ENCODE measurements at regions not wholly inside any gene's neighbourhood (a gene's known extent, or its start where the extent isn't known, plus 50 kb on each side); places are given as distances from the start of the nearest gene placed in this dataset.

GRCh38 chr7:68581417-68581816, 1016.9 kb upstream of the AUTS2 start:
- Histone ChIP-seq H4K8ac (ENCODE audit: extremely low read depth, insufficient read depth, low read length) (no peak overlapping the region), H3K4me2 (ENCODE audit: insufficient read depth in 1 of 2, low read depth in 2 of 2, low read length in 2 of 2) (no peak overlapping the region), H3K18ac (ENCODE audit: extremely low read depth, low read length) (no peak overlapping the region), H3K27ac (ENCODE audit: low read depth, low read length) (no peak overlapping the region), H2BK5ac (ENCODE audit: low read depth, low read length) (no peak overlapping the region), H2BK12ac (ENCODE audit: low read depth, low read length) (no peak overlapping the region), H3K9ac (replicated peaks in 1 of 4; ENCODE audit: extremely low read depth in 1 of 4, low read depth in 3 of 4, low read length in 3 of 4) (no peak overlapping the region), H3K14ac (ENCODE audit: insufficient read length) (no peak overlapping the region), H3K56ac (replicated peaks; ENCODE audit: insufficient read length, low read depth, low read length) (no peak overlapping the region), H3K4me1 (replicated peaks in 1 of 4; ENCODE audit: control insufficient read depth in 3 of 4, insufficient read depth in 4 of 4, low read length in 3 of 4) (no peaks in the 10 kb centered on the region), H3K4me3 (ENCODE audit: extremely low read depth in 1 of 4, insufficient read depth in 2 of 4, low read depth in 3 of 4, low read length in 4 of 4) (no peak overlapping the region), H4K20me1 (replicated peaks in 1 of 2; ENCODE audit: control insufficient read depth in 1 of 2, insufficient read depth in 2 of 2, low read length in 2 of 2) (no peaks in the 10 kb centered on the region), H2AFZ (ENCODE audit: low read length) (no peak overlapping the region), H2BK120ac (replicated peaks; ENCODE audit: low read depth, low read length) (no peak overlapping the region), H3K79me1 (ENCODE audit: low read depth, low read length) (no peaks in the 10 kb centered on the region), H3K23ac (ENCODE audit: insufficient read length) (no peak overlapping the region), H4K91ac (replicated peaks; ENCODE audit: insufficient read length, low read length) (no peak overlapping the region), H4K5ac (ENCODE audit: insufficient read length, low read depth, low read length) (no peak overlapping the region), H3K27me3 (replicated peaks in 1 of 4; ENCODE audit: control insufficient read depth in 3 of 4, extremely low read depth in 1 of 4, insufficient read depth in 3 of 4, low read length in 3 of 4) (no peaks in the 10 kb centered on the region), H2AK5ac (ENCODE audit: low read depth, low read length) (no peak overlapping the region), H2BK15ac (ENCODE audit: low read length) (no peak overlapping the region), H3K79me2 (ENCODE audit: control insufficient read depth in 1 of 2, insufficient read depth in 2 of 2, low read length in 2 of 2) (no peaks in the 10 kb centered on the region), H3K36me3 (ENCODE audit: control insufficient read depth in 2 of 4, insufficient read depth in 4 of 4, low read length in 3 of 4) (no peaks in the 10 kb centered on the region), H3K23me2 (ENCODE audit: low read depth, low read length) (peaks cover 1% of the 10 kb centered on the region; the same call in 1 of the 2 replicates), H2BK20ac (ENCODE audit: low read length) (no peak overlapping the region), H3K4ac (replicated peaks; ENCODE audit: insufficient read length, low read depth, low read length) (no peak overlapping the region), H3K9me3 (ENCODE audit: insufficient read depth in 2 of 2, low read depth in 1 of 2, low read length in 1 of 2) (no peaks in the 10 kb centered on the region)
- ChIA-PET CTCF (ENCODE audit: partially characterized antibody) (interaction anchor here (0.6 to 3.9 kb wide), 5 partner anchors 8 to 349 kb away, joined by 3 to 18 read pairs (median 8); no protein-coding TSS in a partner anchor), POLR2A (ENCODE audit: partially characterized antibody) (no interaction called here)
- no peak for FAIRE-seq
- 86% methylated on average over 1 of the region's 1 CpG; no CpG with 5 or more reads in 1 of the 2 experiments for WGBS, 2 experiments (ENCODE audit: extremely low coverage in 1 of 2, insufficient coverage in 1 of 2, insufficient read length in 1 of 2, insufficient replicate concordance in 2 of 2, low coverage in 1 of 2, low lambda C conversion rate in 2 of 2, missing lambda C conversion rate in 1 of 2)
- no peak for DNase-seq (ENCODE audit: low read depth in 1 of 2, low spot score in 2 of 2)
- TF ChIP-seq HDAC6 (IDR thresholded peaks at IDR 0.05; ENCODE audit: low read depth, low read length) (no peak), JUND (IDR thresholded peaks at IDR 0.05; ENCODE audit: low read length) (no peak), CTCF (IDR thresholded peaks at IDR 0.05; ENCODE audit: control extremely low read depth in 1 of 3, insufficient read depth in 1 of 3, low read depth in 1 of 3, low read length in 3 of 3) (no peak), GTF2F1 (IDR thresholded peaks at IDR 0.05; ENCODE audit: borderline replicate concordance, low read depth, low read length) (no peak), TBP (IDR thresholded peaks at IDR 0.05; ENCODE audit: low read depth, low read length) (no peak), HDAC2 (IDR thresholded peaks at IDR 0.05; ENCODE audit: borderline replicate concordance in 1 of 2, low read depth in 2 of 2, low read length in 2 of 2) (no peak)

Data from H1 (cell line).